SU-DHL-6 (cell line): ENCODE measurements at regions not wholly inside any gene's neighbourhood (a gene's known extent, or its start where the extent isn't known, plus 50 kb on each side); places are given as distances from the start of the nearest gene placed in this dataset.

Source experiments
- H2AFZ ChIP-seq: fragments of 200-600 bp; sonication (generic); 2 replicates; pipeline ENCODE4 v1.6.1; 2014; ENCODE audit warnings: low read depth, mild to moderate bottlenecking, moderate library complexity, mixed read lengths, antibody characterized with exemption, low read length; ENCODE audit not compliant: severe bottlenecking
- H3F3A ChIP-seq: fragments of 200-600 bp; shearing (Covaris generic); 2 replicates; pipeline ENCODE4 v1.6.0; 2016; ENCODE audit warnings: antibody characterized with exemption, mild to moderate bottlenecking; ENCODE audit not compliant: insufficient read depth
- H3K27ac ChIP-seq: fragments of 200-600 bp; sonication (generic); 2 replicates; pipeline ENCODE4 v1.5.1; 2016; ENCODE audit warnings: low read depth, mild to moderate bottlenecking, low read length, moderate library complexity, mixed read lengths
- H3K27me3 ChIP-seq: fragments of 200-600 bp; sonication (generic), shearing (Covaris generic); 2 replicates; pipeline ENCODE4 v1.6.0; 2014; ENCODE audit warnings: mild to moderate bottlenecking, low read length
- H3K36me3 ChIP-seq: fragments of 200-600 bp; sonication (generic); 2 replicates; pipeline ENCODE4 v1.6.1; 2014; ENCODE audit warnings: mild to moderate bottlenecking, low read length, mixed read lengths
- H3K4me2 ChIP-seq: fragments of 300-600, 200-600 bp; shearing (Covaris generic), sonication (generic); 2 replicates; pipeline ENCODE4 v1.6.0; 2014; ENCODE audit warnings: low read length, low read depth, mild to moderate bottlenecking; ENCODE audit not compliant: poor library complexity, severe bottlenecking
- H3K4me3 ChIP-seq: fragments of 200-600 bp; sonication (generic); 2 replicates; pipeline ENCODE4 v1.5.1; 2014; ENCODE audit warnings: antibody characterized with exemption, low read length, mild to moderate bottlenecking, mixed read lengths; ENCODE audit not compliant: insufficient read depth, poor library complexity, severe bottlenecking
- H3K79me2 ChIP-seq: fragments of 200-600 bp; sonication (generic); 2 replicates; pipeline ENCODE4 v1.6.1; 2014; ENCODE audit warnings: mild to moderate bottlenecking, low read length, moderate library complexity; ENCODE audit not compliant: insufficient read depth
- H3K9ac ChIP-seq: fragments of 200-600 bp; sonication (generic); 2 replicates; pipeline ENCODE4 v1.7.0; 2014; ENCODE audit warnings: mild to moderate bottlenecking, low read length
- H3K9me2 ChIP-seq: fragments of 200-600 bp; sonication (generic); replicated peaks from 2 replicates; pipeline ENCODE4 v1.6.1; 2014; ENCODE audit warnings: low read length; ENCODE audit not compliant: insufficient read depth
- H3K9me3 ChIP-seq: fragments of 200-600 bp; sonication (generic); 2 replicates; pipeline ENCODE4 v1.6.1; 2014; ENCODE audit warnings: low read length, mixed read lengths; ENCODE audit not compliant: insufficient read depth
- H4K20me1 ChIP-seq: fragments of 200-600 bp; sonication (generic); 2 replicates; pipeline ENCODE4 v1.6.1; 2014; ENCODE audit warnings: low read depth, mild to moderate bottlenecking, antibody characterized with exemption, low read length, moderate library complexity, mixed read lengths
- EZH2phosphoT487 ChIP-seq: fragments of 200-600 bp; sonication (generic), shearing (Covaris generic); conservative IDR thresholded peaks from 2 replicates; pipeline ENCODE4 v1.6.1; 2018; ENCODE audit warnings: mild to moderate bottlenecking, antibody characterized with exemption, low read length, moderate library complexity, mixed read lengths
- TF ChIP-seq, protein P1 (sequence below): fragments of 200-600 bp; sonication (generic); IDR thresholded peaks from one replicate; pipeline ENCODE4 v1.5.1; 2017; ENCODE audit warnings: antibody characterized with exemption, mild to moderate bottlenecking, low read length, moderate library complexity; ENCODE audit not compliant: insufficient read depth, poor library complexity, severe bottlenecking

DNA sequence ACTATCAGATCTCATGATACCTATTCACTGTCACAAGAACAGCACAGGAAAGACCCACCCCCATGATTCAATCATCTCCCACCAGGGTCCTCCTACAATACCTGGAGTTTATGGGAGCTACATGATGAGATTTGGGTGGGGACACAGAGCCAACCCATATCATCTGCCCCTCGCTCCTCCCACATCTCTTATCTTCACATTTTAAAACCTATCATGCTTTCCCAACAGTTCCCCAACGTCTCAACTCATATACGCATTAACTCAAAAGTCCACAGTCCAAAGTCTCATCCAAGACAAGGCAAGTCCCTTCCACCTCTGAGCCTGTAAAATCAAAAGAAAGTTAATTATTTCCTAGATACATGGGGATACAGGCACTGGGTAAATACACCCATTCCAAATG is 1185.2 kb downstream of the PCDH7 start:
- Histone ChIP-seq H3F3A (no peaks in the 10 kb centered on the region), H3K9me3 (peaks cover 14% of the 10 kb centered on the region), H3K27me3 (no peaks in the 10 kb centered on the region), H3K36me3 (no peaks in the 10 kb centered on the region), H3K9ac (no peak overlapping the region), H2AFZ (no peak overlapping the region), H3K4me2 (no peak overlapping the region), H3K27ac (no peak overlapping the region), H4K20me1 (no peaks in the 10 kb centered on the region), H3K4me3 (no peak overlapping the region), H3K79me2 (no peaks in the 10 kb centered on the region), H3K9me2 (no peaks in the 10 kb centered on the region)
- TF ChIP-seq EZH2phosphoT487 = no peak
- TF ChIP-seq, protein P1, sequence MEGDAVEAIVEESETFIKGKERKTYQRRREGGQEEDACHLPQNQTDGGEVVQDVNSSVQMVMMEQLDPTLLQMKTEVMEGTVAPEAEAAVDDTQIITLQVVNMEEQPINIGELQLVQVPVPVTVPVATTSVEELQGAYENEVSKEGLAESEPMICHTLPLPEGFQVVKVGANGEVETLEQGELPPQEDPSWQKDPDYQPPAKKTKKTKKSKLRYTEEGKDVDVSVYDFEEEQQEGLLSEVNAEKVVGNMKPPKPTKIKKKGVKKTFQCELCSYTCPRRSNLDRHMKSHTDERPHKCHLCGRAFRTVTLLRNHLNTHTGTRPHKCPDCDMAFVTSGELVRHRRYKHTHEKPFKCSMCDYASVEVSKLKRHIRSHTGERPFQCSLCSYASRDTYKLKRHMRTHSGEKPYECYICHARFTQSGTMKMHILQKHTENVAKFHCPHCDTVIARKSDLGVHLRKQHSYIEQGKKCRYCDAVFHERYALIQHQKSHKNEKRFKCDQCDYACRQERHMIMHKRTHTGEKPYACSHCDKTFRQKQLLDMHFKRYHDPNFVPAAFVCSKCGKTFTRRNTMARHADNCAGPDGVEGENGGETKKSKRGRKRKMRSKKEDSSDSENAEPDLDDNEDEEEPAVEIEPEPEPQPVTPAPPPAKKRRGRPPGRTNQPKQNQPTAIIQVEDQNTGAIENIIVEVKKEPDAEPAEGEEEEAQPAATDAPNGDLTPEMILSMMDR = no peak

DNA sequence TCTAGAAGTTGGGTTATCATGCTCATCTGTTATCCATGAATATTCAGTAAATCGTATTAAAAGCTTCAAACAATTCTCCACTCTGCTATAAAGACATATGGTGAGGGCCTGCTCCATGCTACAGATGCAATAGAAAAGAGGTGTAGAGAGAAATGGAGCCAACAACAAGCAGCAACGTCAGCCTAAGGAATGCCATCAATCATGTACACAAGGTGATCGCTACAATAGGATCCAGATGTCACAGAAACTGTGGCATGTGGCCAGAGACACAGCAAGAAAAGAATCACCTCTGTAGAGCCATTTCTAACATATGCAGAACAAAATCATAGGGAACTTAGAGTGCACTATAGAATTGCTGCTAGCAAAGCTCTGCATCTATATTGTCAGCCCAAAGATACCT is 1188.1 kb downstream of the PCDH7 start:
- H3K9me3 ChIP-seq = peaks cover 20% of the 10 kb centered on the region
- no peak overlapping the region for H3K27ac ChIP-seq
- no peaks in the 10 kb centered on the region for H3F3A ChIP-seq
- H2AFZ ChIP-seq = peak overlapping the region; percentile 36
- H3K36me3 ChIP-seq = no peaks in the 10 kb centered on the region
- H3K9ac ChIP-seq = no peak overlapping the region
- no peaks in the 10 kb centered on the region for H3K79me2 ChIP-seq
- H3K4me3 ChIP-seq = no peak overlapping the region
- no peaks in the 10 kb centered on the region for H3K27me3 ChIP-seq
- TF ChIP-seq, protein P1 = no peak
- TF ChIP-seq EZH2phosphoT487 = no peak
- no peaks in the 10 kb centered on the region for H3K9me2 ChIP-seq
- no peaks in the 10 kb centered on the region for H4K20me1 ChIP-seq
- no peak overlapping the region for H3K4me2 ChIP-seq

GRCh38 chr4:31917334-31917733 is 1197.2 kb downstream of the PCDH7 start:
- Histone ChIP-seq H3K36me3 (no peaks in the 10 kb centered on the region), H3K79me2 (no peaks in the 10 kb centered on the region), H3K9me3 (peaks cover 24% of the 10 kb centered on the region; the same call in 1 of the 2 replicates), H4K20me1 (no peaks in the 10 kb centered on the region), H3F3A (no peaks in the 10 kb centered on the region), H3K27me3 (no peaks in the 10 kb centered on the region), H3K4me3 (no peak overlapping the region), H2AFZ (no peak overlapping the region), H3K4me2 (no peak overlapping the region), H3K9me2 (no peaks in the 10 kb centered on the region), H3K9ac (no peak overlapping the region), H3K27ac (no peak overlapping the region)
- no peak for TF ChIP-seq EZH2phosphoT487
- TF ChIP-seq, protein P1 = no peak

DNA sequence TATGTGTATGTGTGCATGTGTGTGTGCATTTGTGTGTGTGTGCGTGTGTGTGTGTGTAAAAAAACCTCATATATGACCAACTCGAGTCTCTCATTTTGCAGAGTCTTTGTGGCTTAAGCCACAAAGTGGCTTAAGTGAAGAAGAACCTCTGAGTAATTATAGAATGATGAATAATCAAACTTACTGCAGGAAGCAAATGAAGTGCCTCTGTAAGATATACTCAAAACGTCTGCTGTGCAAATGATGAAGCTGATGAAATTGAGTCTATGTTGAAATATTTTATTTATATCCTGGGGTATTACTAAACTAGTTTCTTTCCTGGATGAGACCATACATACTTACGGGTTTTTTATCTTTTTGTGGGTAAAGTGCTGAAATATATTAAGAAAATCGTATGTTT is 1198.7 kb downstream of the PCDH7 start:
- H3K4me2 ChIP-seq = no peak overlapping the region
- no peaks in the 10 kb centered on the region for H3K9me2 ChIP-seq
- peak overlapping the region; percentile 75 for H2AFZ ChIP-seq
- H3K9me3 ChIP-seq = peaks cover 24% of the 10 kb centered on the region; the same call in 1 of the 2 replicates
- no peaks in the 10 kb centered on the region for H3F3A ChIP-seq
- H3K4me3 ChIP-seq = no peak overlapping the region
- no peak for TF ChIP-seq EZH2phosphoT487
- TF ChIP-seq, protein P1 = no peak
- no peaks in the 10 kb centered on the region for H3K27me3 ChIP-seq
- H3K9ac ChIP-seq = no peak overlapping the region
- no peak overlapping the region for H3K27ac ChIP-seq
- no peaks in the 10 kb centered on the region for H3K79me2 ChIP-seq
- H4K20me1 ChIP-seq = no peaks in the 10 kb centered on the region
- no peaks in the 10 kb centered on the region for H3K36me3 ChIP-seq
